ENCODE measurements at regions not wholly inside any gene's neighbourhood (a gene's known extent, or its start where the extent isn't known, plus 50 kb on each side); places are given as distances from the start of the nearest gene placed in this dataset.

- TF ChIP-seq CTCF (conservative IDR thresholded peaks at IDR 0.05; ENCODE audit: low read depth, low read length) (no peak), POLR2A (IDR thresholded peaks at IDR 0.05; ENCODE audit: low read depth, low read length) (no peak), USF2 (IDR thresholded peaks at IDR 0.05; ENCODE audit: low read depth, low read length) (no peak), RAD21 (IDR thresholded peaks at IDR 0.05; ENCODE audit: low read length) (no peak), CEBPB (IDR thresholded peaks at IDR 0.05; ENCODE audit: low read depth, low read length) (no peak)
Observed at GRCh38 chr18:57973889-57974288, 70.1 kb upstream of the NEDD4L start.

Measured in IMR-90 (cell line).